ENCODE measurements at regions not wholly inside any gene's neighbourhood (a gene's known extent, or its start where the extent isn't known, plus 50 kb on each side); places are given as distances from the start of the nearest gene placed in this dataset.
"Not testable (repeated sequence)": the region's sequence is repeated elsewhere in the genome, so short reads cannot be mapped to it uniquely, and the experiment has no call there.

DNA sequence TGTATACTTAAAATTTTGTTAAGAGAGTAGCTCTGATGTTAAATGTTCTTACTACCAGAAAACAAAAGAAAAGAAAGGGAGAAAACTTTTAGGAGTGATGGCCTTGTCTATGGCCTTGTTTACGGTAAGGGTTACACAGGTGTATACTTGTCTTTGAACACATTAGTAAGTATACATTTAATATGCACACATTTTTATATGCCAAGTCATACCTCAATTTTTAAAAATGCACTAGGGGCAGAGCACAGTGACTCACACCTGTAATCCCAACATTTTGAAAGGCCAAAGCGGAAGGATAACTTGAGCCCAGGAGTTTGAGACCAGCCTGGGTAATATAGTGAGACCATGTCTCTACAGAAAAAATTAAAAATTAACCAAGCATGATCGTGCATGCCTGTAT is 166.7 kb upstream of the SNX2 start:
- DNase-seq (ENCODE audit: low read depth), result no peak
- H3K4me3 ChIP-seq (ENCODE audit: low read depth, low read length), result no peak overlapping the region
- TF ChIP-seq, protein P1, sequence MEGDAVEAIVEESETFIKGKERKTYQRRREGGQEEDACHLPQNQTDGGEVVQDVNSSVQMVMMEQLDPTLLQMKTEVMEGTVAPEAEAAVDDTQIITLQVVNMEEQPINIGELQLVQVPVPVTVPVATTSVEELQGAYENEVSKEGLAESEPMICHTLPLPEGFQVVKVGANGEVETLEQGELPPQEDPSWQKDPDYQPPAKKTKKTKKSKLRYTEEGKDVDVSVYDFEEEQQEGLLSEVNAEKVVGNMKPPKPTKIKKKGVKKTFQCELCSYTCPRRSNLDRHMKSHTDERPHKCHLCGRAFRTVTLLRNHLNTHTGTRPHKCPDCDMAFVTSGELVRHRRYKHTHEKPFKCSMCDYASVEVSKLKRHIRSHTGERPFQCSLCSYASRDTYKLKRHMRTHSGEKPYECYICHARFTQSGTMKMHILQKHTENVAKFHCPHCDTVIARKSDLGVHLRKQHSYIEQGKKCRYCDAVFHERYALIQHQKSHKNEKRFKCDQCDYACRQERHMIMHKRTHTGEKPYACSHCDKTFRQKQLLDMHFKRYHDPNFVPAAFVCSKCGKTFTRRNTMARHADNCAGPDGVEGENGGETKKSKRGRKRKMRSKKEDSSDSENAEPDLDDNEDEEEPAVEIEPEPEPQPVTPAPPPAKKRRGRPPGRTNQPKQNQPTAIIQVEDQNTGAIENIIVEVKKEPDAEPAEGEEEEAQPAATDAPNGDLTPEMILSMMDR (IDR thresholded peaks at IDR 0.05; ENCODE audit: insufficient read depth, low read length), result no peak

- H3K4me3 ChIP-seq (ENCODE audit: low read depth, low read length), result no peak overlapping the region
- TF ChIP-seq, protein P1 (IDR thresholded peaks at IDR 0.05; ENCODE audit: insufficient read depth, low read length), result no peak
- DNase-seq (ENCODE audit: low read depth), result no peak
Measured at GRCh38 chr5:122611406-122611805, 163.5 kb upstream of the SNX2 start.

DNA sequence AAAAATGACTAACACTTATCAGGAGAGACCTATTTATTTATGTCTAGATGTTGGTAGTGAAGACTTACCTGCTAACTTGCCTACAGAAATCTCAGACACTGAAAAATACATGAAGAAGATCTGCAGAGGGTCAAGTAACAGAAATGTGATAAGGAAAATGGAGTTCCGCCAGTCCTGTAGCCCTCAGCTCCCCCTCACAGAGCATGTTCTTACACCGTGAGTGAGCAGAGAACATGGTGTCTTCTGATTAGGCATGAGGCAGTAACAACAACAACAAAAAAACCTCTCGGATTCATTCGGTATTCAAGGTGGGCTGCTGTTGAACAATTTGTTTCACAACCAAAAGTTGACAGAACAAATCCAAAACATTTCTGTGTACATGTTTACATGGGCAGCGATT is 162.0 kb upstream of the SNX2 start:
- TF ChIP-seq, protein P1 (IDR thresholded peaks at IDR 0.05; ENCODE audit: insufficient read depth, low read length), result no peak
- no peak for DNase-seq (ENCODE audit: low read depth)

GRCh38 chr5:122615146-122615545 is 159.7 kb upstream of the SNX2 start:
- no peak overlapping the region for H3K4me3 ChIP-seq (ENCODE audit: low read depth, low read length)
- TF ChIP-seq, protein P1 (IDR thresholded peaks at IDR 0.05; ENCODE audit: insufficient read depth, low read length), result no peak
- DNase-seq (ENCODE audit: low read depth), result no peak

More for the DNA sequence above, 162.0 kb upstream of the SNX2 start:
- no peak overlapping the region for H3K4me3 ChIP-seq (ENCODE audit: low read depth, low read length)

DNA sequence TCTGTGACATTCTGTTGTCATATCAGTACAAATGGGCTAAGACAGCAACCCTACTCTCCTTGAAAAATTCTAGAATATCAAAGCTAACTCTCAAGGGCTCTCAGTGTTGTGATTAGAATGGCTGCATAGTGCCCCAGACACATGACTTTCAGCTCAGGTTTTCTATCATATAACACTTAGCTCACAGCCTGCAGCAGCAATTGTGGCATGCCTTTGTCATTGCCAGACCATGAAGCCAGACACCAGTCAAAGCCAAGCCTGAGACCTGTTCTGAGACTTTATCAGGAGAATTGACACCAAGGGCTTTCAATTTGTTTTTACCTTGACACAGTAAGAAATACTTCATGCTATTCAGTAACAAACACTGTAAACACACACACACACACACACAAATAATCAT is 159.0 kb upstream of the SNX2 start:
- TF ChIP-seq, protein P1 (IDR thresholded peaks at IDR 0.05; ENCODE audit: insufficient read depth, low read length), result no peak
- no peak for DNase-seq (ENCODE audit: low read depth)
- no peak overlapping the region for H3K4me3 ChIP-seq (ENCODE audit: low read depth, low read length)

- not testable (repeated sequence) for DNase-seq (ENCODE audit: low read depth); H3K4me3 ChIP-seq (ENCODE audit: low read depth, low read length)
Measured at GRCh38 chr5:122618046-122618445, 156.8 kb upstream of the SNX2 start.

- H3K4me3 ChIP-seq (ENCODE audit: low read depth, low read length); DNase-seq (ENCODE audit: low read depth): not testable (repeated sequence)
Measured at GRCh38 chr5:122620768-122621167, 154.1 kb upstream of the SNX2 start.

- DNase-seq (ENCODE audit: low read depth); H3K4me3 ChIP-seq (ENCODE audit: low read depth, low read length): not testable (repeated sequence)
Measured at GRCh38 chr5:122628714-122629113, 146.2 kb upstream of the SNX2 start.

Data from fibroblast of the aortic adventitia (primary cell).